H1 (cell line): ENCODE measurements at regions not wholly inside any gene's neighbourhood (a gene's known extent, or its start where the extent isn't known, plus 50 kb on each side); places are given as distances from the start of the nearest gene placed in this dataset.

ENCODE experiments used
- BRCA1 ChIP-seq: IDR thresholded peaks from 2 replicates; pipeline ENCODE4 v1.6.1; 2012; ENCODE audit warnings: low read depth, low read length, improper control_type of control experiment
- EP300 ChIP-seq, 2 experiments: IDR thresholded peaks; 1 replicate in 1 of 2; 2 replicates in 1 of 2; pipeline ENCODE4 v1.6.1; 2011 to 2012; ENCODE audit warnings: low read depth in 2 of 2, low read length in 2 of 2, mild to moderate bottlenecking in 2 of 2, borderline replicate concordance in 1 of 2, inconsistent platforms in 1 of 2, moderate library complexity in 1 of 2
- EZH2 ChIP-seq: fragments of 200-600 bp; sonication (generic); IDR thresholded peaks from 2 replicates; pipeline ENCODE4 v1.7.1; 2012; ENCODE audit warnings: low read depth, mild to moderate bottlenecking, moderate library complexity, low read length, inconsistent platforms; ENCODE audit not compliant: severe bottlenecking
- FOSL1 ChIP-seq: IDR thresholded peaks from 2 replicates; pipeline ENCODE4 v1.6.1; 2011; ENCODE audit warnings: mild to moderate bottlenecking, low read depth, low read length, moderate library complexity; ENCODE audit not compliant: insufficient read depth
- GABPA ChIP-seq: IDR thresholded peaks from 2 replicates; pipeline ENCODE4 v1.6.1; 2011; ENCODE audit warnings: mild to moderate bottlenecking, low read length, moderate library complexity, borderline replicate concordance; ENCODE audit not compliant: insufficient read depth
- RAD21 ChIP-seq, 2 experiments: IDR thresholded peaks in 1 of 2; conservative IDR thresholded peaks in 1 of 2; 2 replicates each; pipeline ENCODE4 v1.6.1; 2011; ENCODE audit warnings: low read depth in 2 of 2, low read length in 2 of 2, improper control_type of control experiment in 1 of 2, inconsistent platforms in 1 of 2, mild to moderate bottlenecking in 1 of 2, moderate library complexity in 1 of 2
- TAF1 ChIP-seq: IDR thresholded peaks from 2 replicates; pipeline ENCODE4 v1.6.1; 2011; ENCODE audit warnings: mild to moderate bottlenecking, low read depth, low read length
- TF ChIP-seq, protein P1 (sequence below): fragments of 300-600 bp; sonication (generic); IDR thresholded peaks from 2 replicates; pipeline ENCODE4 v1.7.1; 2012; ENCODE audit warnings: low read length, moderate library complexity, mild to moderate bottlenecking, inconsistent platforms; ENCODE audit not compliant: insufficient replicate concordance

DNA sequence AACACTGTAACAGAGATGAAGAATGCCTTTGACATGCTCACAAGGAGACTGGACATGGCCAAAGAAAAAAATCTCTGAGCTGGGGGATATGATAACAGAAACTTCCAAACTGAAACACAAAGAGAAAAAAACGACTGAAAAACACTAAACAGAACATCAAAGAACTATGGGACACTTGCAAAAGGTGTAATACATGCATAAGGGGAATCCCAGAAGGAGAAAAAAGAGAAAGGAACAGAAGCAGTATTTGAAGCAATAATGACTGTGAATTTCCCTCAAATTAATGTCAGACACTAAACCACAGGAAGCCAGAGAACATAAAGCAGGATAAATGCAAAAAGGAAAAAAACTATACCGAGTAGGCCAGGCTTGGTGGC, 117.4 kb upstream of the ARID1B start (continued):
- TF ChIP-seq, protein P1, sequence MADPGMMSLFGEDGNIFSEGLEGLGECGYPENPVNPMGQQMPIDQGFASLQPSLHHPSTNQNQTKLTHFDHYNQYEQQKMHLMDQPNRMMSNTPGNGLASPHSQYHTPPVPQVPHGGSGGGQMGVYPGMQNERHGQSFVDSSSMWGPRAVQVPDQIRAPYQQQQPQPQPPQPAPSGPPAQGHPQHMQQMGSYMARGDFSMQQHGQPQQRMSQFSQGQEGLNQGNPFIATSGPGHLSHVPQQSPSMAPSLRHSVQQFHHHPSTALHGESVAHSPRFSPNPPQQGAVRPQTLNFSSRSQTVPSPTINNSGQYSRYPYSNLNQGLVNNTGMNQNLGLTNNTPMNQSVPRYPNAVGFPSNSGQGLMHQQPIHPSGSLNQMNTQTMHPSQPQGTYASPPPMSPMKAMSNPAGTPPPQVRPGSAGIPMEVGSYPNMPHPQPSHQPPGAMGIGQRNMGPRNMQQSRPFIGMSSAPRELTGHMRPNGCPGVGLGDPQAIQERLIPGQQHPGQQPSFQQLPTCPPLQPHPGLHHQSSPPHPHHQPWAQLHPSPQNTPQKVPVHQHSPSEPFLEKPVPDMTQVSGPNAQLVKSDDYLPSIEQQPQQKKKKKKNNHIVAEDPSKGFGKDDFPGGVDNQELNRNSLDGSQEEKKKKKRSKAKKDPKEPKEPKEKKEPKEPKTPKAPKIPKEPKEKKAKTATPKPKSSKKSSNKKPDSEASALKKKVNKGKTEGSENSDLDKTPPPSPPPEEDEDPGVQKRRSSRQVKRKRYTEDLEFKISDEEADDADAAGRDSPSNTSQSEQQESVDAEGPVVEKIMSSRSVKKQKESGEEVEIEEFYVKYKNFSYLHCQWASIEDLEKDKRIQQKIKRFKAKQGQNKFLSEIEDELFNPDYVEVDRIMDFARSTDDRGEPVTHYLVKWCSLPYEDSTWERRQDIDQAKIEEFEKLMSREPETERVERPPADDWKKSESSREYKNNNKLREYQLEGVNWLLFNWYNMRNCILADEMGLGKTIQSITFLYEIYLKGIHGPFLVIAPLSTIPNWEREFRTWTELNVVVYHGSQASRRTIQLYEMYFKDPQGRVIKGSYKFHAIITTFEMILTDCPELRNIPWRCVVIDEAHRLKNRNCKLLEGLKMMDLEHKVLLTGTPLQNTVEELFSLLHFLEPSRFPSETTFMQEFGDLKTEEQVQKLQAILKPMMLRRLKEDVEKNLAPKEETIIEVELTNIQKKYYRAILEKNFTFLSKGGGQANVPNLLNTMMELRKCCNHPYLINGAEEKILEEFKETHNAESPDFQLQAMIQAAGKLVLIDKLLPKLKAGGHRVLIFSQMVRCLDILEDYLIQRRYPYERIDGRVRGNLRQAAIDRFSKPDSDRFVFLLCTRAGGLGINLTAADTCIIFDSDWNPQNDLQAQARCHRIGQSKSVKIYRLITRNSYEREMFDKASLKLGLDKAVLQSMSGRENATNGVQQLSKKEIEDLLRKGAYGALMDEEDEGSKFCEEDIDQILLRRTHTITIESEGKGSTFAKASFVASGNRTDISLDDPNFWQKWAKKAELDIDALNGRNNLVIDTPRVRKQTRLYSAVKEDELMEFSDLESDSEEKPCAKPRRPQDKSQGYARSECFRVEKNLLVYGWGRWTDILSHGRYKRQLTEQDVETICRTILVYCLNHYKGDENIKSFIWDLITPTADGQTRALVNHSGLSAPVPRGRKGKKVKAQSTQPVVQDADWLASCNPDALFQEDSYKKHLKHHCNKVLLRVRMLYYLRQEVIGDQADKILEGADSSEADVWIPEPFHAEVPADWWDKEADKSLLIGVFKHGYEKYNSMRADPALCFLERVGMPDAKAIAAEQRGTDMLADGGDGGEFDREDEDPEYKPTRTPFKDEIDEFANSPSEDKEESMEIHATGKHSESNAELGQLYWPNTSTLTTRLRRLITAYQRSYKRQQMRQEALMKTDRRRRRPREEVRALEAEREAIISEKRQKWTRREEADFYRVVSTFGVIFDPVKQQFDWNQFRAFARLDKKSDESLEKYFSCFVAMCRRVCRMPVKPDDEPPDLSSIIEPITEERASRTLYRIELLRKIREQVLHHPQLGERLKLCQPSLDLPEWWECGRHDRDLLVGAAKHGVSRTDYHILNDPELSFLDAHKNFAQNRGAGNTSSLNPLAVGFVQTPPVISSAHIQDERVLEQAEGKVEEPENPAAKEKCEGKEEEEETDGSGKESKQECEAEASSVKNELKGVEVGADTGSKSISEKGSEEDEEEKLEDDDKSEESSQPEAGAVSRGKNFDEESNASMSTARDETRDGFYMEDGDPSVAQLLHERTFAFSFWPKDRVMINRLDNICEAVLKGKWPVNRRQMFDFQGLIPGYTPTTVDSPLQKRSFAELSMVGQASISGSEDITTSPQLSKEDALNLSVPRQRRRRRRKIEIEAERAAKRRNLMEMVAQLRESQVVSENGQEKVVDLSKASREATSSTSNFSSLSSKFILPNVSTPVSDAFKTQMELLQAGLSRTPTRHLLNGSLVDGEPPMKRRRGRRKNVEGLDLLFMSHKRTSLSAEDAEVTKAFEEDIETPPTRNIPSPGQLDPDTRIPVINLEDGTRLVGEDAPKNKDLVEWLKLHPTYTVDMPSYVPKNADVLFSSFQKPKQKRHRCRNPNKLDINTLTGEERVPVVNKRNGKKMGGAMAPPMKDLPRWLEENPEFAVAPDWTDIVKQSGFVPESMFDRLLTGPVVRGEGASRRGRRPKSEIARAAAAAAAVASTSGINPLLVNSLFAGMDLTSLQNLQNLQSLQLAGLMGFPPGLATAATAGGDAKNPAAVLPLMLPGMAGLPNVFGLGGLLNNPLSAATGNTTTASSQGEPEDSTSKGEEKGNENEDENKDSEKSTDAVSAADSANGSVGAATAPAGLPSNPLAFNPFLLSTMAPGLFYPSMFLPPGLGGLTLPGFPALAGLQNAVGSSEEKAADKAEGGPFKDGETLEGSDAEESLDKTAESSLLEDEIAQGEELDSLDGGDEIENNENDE: no peak
- TF ChIP-seq TAF1 (no peak), RAD21 (IDR thresholded peaks at IDR 0.05 in 1 of 2, conservative IDR thresholded peaks at IDR 0.05 in 1 of 2; ENCODE audit: low read depth in 2 of 2, low read length in 2 of 2) (no peak), EZH2 (no peak), BRCA1 (no peak), FOSL1 (no peak), GABPA (no peak), EP300 (IDR thresholded peaks at IDR 0.05; ENCODE audit: borderline replicate concordance in 1 of 2, low read depth in 2 of 2, low read length in 2 of 2) (no peak)
